T-helper 2 cell treated with Interferon-gamma antibody and Interleukin-4, amounts not matched to agents 100 ng/mL and 5 ng/mL, for 36 hours (primary cell): ENCODE measurements at regions not wholly inside any gene's neighbourhood (a gene's known extent, or its start where the extent isn't known, plus 50 kb on each side); places are given as distances from the start of the nearest gene placed in this dataset.

Source experiments
- intact Hi-C: fragments of 100-400 bp; cut with micrococcal nuclease; formaldehyde crosslinking; loops from one replicate; pipeline ENCODE4 v1.15.1; 2023

DNA sequence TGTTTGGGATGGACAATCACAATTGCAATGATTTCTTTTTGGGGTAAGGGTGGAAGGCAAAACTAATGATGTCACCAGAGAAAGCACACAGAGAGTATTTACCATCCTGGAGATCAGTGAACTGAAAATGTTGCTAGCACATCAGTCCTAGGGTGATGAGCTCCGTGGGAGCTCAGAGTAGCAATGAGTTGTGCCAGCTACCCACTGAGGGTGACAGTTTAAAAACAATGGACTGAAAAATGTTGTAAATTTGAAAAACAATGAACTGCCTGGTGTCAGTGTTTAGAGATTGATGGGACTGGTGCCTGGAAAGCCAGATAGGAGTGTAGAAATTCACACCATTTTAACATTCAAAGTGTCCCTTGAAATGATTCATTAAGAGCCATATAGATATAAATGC, 198.5 kb downstream of the ATP23 start:
- intact Hi-C loops, result no loop called here

DNA sequence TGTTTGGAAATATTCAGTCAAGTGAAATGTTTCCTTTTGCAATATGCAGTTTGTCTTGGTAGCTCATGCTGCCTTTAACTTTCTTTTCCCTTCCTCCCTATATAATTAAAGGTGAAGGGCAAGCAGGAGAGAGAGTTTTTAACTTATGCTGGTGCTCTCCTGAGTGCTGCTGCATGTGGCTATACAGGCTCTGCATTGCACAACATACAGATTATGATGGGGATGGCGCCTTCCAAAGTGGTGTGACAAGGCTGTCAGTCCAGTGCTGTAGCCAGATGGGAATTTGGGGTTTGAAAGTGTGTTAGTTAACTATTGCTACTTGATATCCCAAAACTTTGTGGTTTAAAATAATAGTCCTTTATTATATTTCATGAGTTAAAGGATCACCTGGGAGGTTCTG, 199.0 kb downstream of the ATP23 start:
- intact Hi-C loops, result no loop called here

DNA sequence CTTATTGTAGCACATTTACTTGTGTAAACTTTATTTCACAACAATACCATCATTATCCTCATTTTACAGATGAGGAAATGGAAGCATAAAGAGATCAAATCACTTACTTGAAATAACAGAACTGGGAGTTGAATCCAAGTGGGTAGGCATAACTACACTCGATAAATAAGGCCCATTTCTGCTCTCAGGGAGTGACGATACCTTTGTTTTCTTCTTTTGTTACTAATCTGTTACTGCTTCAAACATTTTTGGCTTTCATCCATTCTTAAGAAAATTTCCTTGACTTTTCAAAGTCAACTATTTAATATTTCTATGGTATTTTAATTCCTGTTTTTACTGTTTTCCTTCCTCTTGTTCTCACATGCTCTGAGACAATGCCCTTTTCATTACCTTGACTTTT, 201.6 kb downstream of the ATP23 start:
- intact Hi-C loops, result no loop called here

DNA sequence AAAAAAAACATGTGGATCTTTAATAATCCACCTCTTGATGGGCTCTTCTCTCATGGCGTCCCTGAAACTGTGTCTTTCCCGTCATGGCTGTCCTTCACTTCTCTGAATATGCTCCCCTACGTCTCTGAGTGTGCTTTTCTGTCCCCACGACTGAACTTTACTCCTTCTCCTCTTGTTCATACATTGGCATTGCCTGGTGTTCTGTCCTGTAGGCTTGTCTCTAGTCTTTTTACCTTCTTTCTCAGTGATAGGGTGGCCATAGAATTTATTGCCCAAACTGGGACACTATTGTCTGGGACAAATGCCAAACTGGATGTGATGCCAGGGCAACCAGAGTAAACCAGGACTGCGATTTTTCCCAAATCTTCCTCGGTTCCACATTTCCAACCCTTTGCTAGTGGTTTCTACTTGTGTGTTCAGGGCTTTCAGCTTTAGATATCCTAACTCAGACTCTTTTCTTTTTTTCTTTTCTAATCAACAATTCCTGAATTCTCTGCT, 202.2 kb downstream of the ATP23 start:
- intact Hi-C loops, result no loop called here

DNA sequence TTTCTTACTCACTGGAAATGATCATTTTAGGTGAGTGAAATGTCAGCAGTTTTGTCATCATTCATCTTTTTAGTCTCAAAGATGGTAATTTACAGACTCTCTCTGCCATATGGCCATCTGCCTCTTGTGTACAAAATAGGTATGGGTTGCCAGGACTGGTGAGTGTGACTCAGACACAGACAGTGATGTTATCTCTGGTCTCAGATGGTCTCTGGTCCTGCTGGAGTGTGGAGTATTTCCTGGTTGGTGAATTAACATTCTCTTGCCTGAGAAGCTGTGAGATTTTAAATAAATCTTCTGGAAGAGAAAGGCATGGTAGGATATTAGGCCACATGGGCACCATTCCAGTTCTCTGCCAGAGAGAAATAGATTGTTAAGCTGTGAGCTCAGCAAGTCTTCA, 207.0 kb downstream of the ATP23 start:
- intact Hi-C loops, result no loop called here

DNA sequence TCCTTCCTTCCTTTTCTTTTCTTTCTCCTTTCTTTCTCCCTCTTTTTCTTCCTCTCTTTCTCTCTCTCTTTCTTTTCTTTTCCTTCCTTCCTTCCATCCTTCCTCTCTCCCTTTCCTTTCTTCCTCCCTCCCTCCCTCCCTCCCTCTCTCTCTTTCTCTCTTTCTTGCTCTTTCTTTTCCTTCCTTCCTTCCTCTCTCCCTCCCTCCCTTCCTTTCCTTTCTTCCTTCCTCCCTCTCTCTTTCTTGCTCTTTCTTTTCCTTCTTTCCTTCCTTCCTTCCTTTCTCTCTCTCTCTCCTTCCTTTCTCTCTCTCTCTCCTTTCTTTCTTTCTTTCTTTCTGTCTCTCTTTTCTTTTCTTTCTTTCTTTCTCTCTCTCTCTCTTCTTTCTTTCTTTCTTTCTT, 207.6 kb downstream of the ATP23 start:
- intact Hi-C loops, result no loop called here

DNA sequence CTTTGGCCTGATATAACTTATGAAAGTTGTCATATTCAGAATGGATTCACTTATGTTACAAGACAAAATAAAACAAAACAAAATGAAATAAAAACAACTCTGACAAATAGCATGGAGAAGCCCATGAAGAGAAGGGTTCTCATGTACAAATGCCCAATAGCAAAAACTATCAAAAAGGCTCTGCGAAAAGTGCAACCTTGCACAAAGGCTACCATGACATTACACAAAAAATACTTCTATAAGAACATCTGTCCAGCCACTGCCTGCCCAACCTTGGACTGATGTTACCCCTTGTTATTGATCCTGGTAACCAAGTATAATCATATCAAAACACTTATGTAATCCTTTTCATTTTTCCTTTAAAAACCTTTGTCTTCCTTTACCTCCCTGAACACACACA, 213.0 kb downstream of the ATP23 start:
- intact Hi-C loops, result no loop called here

DNA sequence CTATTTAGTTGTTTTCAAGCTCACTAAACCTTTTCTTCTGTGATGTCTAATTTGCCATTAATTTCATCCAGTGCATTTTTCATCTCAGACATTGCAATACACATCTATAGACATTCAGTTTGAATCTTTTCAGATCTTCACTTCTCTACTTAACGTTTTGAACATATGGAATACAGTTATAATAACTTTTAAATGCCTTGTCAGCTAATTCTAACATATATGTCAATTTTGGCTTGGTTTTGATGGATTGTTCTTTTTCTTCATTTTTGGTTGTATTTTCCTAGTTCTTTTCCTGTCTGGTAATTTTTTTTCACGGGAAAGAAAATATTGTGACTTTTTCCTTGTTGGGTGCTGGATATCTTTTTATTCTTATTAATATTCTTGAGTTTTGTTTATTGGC, 215.3 kb downstream of the ATP23 start:
- intact Hi-C loops, result no loop called here

DNA sequence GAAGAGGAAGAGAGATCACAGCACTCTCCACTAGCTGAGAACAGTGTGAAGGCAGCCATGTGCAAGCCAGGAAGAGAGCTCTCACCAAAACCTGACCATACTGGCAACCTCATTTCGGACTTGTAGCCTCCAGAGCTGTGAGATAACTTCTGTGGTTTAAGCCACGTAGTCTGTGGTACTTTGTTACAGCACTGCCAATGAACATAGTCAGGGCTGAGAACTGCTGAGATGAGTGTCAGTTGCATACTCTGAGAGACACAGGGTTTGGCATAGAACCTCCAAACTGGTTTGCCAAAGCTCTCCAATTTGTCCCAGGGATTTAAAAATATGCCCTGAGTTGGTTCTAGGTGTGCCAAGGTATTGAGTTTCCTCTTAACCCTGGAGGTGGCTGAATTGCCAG, 218.6 kb downstream of the ATP23 start:
- intact Hi-C loops, result no loop called here

DNA sequence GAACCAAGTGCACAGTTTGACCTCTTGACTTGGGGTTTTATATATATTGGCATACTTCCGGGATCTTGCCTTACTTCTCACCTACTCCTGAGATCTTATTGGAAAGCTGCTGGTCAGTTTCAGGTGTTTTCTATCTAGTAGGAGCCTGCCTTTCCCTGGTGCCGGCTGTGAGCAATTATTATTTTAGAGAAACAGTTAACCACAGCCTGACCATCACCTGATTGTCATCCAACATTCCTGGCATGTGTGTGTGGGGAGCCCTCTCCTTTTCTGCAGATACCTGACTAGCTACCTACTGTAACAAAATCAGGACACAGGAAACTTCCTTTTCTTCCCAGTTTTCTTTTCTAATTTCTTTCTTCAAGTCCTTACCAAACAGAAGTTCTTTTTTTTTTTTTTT, 220.4 kb downstream of the ATP23 start:
- intact Hi-C loops, result no loop called here

DNA sequence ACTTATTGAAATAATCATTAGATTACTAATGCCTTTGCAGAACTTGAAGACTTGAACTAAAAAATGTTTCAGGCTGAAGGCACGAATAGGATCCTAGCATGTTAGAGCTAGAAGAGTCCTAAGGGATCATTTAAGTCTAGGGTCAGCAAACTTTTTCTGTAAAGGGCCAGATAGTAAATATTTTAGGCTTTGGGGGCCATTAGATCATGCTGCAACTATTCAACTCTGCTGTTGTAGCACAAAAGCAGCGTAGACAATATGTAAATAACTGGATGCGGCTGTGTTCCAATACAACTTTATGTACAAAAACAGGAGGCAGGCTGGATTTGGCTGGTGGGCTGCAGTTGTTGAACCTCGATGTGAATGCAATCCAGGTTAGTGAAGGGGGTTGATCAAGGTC, 221.7 kb downstream of the ATP23 start:
- intact Hi-C loops, result no loop called here

DNA sequence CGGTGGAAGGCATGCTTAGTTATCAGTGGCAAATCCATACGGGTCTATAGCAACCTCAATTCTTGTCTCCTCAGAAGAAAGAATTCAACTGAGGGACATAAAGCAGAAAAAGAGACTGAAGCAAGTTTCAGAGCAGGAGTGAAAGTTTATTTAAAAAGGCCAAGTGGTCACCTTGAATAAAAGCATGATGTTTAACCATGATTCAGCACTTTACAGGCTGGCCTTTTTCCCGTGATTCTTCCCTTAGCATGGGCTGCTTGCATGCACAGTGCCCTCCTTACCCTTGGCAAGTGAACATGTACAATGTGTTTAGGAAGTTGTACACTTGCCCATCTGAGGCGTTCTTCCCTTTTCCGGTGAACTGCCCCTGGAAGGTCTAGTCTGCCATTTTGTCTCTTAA, 225.3 kb downstream of the ATP23 start:
- intact Hi-C loops, result no loop called here

DNA sequence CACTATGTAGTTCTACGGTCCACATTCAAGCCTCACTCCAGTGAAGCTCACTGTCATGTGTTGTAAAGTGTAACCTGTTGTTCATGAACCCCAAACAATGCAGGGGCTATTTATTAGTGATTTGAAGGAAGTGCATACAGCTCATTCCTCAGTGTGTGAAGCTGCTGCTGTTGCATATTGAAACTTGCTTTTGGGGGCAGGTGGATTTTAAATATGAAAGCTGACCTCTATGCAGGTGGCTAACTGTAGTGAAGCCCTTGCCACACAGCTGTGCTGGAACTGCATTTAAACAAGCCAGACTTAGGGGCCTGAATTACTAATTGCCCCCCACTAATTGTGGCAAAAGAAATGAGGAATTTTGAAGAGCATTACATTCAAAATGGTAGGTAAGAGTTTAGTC, 226.3 kb downstream of the ATP23 start:
- intact Hi-C loops, result no loop called here

DNA sequence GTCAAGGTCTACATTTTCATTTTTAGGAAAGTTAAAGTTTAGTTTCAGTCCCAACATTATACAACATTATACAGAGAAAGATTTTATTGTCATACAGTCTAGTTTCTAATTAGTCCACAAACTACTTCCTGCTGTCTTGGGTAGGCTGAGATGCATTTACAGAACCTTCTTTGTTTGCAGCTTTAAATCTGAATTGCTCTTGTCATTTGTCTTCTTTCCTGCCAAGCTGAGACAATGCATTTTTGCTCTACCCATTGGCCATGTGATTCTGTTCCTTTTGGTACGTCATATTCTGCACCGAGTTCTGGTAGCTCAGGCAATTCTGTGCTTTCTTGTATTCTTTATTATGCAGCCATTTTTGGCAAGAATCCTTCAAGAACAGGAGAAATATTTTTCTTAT, 228.5 kb downstream of the ATP23 start:
- intact Hi-C loops, result no loop called here

DNA sequence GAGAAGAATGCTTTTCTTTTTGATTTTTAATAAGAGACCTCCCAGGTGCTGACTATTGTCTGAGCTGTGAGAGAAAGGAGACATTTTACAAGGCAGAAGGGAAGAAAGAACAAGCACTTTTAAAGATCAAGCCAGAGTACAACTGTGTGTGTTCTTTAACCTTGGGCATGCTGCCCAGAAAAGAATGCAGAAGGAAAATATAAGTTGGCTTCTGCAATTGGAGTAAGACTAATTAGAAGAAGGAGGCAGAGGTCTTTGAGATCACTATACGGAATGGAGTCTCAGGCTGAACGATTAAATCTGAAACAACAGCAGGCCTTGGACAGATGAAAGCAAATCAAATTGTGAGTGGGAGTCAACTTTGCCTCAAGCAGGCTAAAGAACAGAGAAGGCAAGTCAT, 230.5 kb downstream of the ATP23 start:
- intact Hi-C loops, result no loop called here

DNA sequence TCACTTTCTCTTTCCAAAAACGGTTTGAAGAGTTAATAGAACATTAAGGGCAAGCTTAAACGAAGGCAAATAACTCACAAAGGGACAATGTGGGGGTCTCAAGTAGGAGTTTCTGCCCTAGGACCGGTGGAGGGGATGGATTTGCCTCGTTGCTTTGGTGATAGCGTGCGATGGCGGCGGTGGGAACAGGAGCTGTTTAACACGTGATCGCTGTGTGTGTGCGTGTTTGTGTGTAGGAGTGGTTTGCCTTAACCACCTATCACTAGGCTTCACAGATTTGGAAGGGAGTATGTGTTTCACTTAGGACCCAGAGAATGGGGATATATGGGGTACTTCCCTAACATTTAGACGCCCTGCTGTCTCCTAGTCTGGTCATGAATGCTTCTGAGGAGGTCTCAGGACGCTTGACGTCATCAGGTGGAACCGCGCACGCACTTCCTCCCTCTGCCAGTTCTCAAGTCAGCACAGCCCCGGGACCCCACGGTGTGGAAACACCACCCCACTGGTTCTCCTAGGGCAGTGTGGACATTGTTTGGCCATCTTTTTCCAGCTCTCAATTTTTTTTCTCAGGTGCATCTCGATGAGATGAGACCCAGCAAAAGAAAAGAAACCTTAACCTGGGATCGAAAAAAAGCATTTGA, 231.2 kb downstream of the ATP23 start:
- intact Hi-C loops, result no loop called here

DNA sequence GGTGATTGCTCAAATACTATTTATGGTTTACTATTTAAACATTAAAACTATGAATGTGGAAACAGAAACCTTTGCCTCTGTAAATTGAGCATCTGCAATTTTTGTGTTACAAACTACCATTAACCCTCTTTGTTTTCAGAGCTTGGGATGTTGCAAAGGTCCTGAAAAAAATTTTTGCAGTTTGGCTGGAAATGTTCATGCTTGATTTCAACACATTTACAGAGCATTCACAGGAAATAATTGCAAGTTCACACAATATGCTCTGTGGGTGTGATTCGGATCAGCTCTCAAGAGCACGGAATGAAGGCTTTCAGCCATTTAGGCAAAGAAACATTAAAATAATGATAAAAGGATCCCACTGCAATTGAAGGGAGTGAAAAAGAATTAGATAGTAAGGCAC, 232.9 kb downstream of the ATP23 start:
- intact Hi-C loops, result no loop called here

DNA sequence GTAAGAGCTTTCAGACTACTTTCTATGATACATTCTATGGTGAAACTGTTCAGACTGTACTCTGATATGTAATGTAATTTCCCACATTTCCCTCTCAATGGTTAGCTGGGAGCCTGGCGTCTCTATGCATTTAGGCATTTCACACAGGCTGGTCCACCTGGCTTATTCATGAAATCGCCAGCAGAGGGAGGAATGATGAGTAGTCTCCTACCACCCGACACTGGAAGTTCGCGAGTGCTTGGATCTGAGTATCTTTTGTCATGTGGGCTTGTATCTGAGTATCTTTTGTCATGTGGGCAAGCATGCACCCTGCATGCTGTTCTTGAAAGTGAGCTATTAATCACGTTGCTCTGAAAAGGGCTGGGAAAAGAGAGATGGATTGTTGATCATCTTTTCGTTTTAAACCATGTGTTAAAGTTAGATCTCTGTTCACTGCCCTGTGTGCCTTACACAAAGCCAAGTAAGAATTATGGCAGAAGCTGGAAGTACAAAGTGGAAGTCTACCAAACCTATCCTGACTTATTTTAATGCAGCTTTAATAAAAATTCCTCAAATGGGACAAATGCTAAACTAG, 235.0 kb downstream of the ATP23 start:
- intact Hi-C loops, result no loop called here

DNA sequence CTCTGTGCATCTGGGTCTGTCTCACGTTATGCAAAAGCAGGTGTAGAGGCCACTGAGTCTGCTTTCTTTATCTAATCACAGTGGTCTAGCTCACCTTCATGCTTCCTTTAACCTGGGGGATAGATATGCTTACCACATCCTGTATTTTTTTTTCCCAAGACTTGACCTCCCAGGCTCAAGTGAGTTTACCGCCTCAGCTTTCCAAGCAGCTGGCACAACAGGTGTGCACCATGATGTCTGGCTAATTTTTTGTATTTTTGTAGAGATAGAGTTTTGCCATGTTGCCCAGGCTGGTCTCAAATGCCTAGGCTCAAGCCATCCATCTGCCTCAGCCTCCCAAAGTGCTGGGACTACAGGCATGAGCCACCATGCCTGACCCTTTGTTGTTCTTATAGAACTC, 236.0 kb downstream of the ATP23 start:
- intact Hi-C loops, result no loop called here

DNA sequence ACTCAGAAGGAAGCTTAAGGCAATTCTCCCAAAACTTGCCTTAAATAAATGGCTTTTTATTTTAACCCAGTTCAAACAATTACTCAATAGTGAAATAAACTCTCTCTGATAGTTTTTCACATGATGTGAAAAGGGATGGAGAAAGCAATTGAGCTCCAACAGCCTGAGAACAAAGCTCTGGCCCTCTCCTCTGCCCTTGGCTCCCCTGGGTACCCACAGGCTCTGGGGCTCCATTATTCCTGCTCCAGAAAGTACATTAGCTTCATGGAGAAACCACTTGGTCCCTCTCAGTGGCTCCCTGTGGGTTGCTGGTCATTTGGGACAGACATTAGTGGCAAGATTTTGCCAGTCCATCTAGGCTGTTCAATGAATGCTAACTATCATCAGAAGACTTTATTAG, 242.8 kb downstream of the ATP23 start:
- intact Hi-C loops, result no loop called here

DNA sequence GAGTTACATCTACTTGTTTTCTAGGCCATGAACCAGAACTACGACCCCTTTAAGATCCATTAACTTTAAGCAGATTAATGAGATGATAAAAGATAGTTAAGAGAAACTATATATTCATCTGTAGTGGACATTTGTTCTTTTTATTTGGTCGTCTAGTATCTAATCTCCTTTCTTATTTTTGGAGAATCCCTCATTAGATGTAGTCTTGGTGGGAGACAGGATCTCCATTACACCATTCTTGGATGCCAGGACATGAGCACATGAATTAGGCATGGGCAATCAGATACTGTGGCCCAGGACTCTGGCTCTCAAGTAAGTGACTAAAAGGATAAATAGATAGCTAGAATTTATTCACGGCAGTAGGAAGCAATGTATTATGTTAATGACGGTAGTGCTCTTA, 245.0 kb downstream of the ATP23 start:
- intact Hi-C loops, result no loop called here

DNA sequence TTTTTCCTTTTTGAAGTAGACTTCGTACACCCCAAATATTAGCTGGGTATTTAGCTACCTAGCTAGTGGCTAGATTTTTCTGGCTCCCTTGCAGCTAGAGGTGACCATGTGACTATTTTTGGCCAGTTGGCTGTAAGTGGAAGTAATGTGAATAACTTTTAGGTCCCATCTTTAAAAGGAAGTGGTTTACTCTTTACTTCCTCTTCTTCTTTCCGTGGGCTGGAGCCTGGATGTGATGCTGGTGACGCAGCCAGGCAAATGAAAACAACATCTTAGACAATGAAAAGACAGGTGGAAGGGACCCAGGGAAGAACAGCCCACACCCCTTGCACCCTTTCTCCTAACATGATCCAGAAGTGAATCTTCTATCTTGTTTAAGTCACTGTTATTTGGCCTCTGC, 245.5 kb downstream of the ATP23 start:
- intact Hi-C loops, result no loop called here

DNA sequence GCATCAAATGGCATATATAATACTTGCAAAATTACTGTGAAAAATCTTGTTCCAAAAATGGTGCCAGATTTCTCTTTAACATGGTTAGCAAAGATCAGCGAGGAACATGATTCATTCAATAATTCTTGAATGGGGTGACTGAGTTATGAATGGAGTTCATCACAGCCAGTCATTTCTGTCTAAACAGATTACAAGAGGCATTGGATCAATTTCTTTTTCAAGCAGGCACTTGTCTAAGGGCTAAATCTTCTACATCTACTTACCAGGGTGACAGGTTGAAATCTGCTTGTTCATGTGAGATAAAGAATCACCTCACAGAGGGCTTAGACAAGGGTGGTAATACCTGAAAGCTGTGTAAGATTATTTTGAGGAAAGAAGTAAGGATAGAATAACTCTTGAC, 247.7 kb downstream of the ATP23 start:
- intact Hi-C loops, result no loop called here

DNA sequence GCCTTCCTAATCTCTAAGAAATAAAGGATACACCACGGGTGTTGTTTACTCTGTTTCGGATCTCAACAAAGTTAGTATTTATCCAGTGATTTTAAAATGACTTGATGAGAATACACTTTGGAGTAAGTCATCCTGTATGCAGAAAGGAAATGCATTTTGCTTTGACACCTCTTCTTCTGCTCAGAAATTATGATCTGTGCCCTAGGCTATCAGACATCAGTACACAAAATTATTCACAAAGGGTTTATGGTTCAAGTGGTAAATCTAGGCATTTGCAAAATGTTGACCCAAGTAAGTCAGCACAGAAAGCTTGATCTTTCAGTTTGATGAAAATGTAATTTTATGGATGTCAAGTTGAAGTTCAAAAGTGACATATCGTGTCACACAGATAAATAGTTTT, 248.5 kb downstream of the ATP23 start:
- intact Hi-C loops, result no loop called here
